Body of pancreas (tissue), 4 donors: ENCODE measurements at regions not wholly inside any gene's neighbourhood (a gene's known extent, or its start where the extent isn't known, plus 50 kb on each side); places are given as distances from the start of the nearest gene placed in this dataset.

Experiments used
- POLR2A ChIP-seq, 3 donors: fragments of 450-650 bp; IDR thresholded peaks; one replicate each; pipeline ENCODE4 v1.6.1; 2016; ENCODE audit warnings: antibody characterized with exemption in 3 of 3, mild to moderate bottlenecking in 2 of 3
- TF ChIP-seq, protein P1 (sequence below), 7 experiments: fragments of 450-650 bp in 4 of 7; fragments of 200-600 bp in 3 of 7; sonication (generic) in 3 of 7; IDR thresholded peaks; one replicate each; pipeline ENCODE4 v1.5.1; 2016 to 2019; ENCODE audit warnings: antibody characterized with exemption in 7 of 7

DNA sequence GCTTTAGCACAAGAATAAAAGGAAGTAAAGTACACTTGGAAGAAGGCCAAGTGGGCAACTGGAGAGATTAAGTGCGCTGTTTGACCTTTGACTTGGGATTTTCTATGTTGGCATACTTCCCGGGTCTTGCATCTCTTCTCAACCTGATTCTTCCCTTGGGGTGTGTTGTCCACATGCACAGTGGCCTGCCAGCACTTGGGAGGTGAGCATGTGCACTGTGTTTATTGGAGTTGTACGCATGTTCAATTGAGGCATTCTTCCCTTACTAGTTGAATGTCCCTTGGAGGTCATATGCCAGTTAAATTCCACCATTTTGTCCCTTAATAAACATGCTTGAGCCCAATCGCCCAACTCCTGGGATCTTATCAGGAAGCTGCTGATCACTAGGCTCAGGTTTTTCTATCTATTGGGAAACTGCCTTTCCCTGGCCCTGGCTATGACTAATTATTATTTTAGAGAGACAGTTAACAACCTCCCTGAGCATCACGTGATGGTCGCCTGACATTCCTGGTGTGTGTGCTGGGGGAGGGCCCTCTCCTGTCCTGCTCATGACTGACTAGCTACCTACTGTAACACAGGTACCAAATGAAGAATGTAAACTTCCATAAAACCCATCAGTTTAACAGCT, 62.5 kb upstream of the RAPGEF4 start:
- TF ChIP-seq, protein P1, sequence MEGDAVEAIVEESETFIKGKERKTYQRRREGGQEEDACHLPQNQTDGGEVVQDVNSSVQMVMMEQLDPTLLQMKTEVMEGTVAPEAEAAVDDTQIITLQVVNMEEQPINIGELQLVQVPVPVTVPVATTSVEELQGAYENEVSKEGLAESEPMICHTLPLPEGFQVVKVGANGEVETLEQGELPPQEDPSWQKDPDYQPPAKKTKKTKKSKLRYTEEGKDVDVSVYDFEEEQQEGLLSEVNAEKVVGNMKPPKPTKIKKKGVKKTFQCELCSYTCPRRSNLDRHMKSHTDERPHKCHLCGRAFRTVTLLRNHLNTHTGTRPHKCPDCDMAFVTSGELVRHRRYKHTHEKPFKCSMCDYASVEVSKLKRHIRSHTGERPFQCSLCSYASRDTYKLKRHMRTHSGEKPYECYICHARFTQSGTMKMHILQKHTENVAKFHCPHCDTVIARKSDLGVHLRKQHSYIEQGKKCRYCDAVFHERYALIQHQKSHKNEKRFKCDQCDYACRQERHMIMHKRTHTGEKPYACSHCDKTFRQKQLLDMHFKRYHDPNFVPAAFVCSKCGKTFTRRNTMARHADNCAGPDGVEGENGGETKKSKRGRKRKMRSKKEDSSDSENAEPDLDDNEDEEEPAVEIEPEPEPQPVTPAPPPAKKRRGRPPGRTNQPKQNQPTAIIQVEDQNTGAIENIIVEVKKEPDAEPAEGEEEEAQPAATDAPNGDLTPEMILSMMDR (IDR thresholded peaks at IDR 0.05): no peak
- TF ChIP-seq POLR2A (IDR thresholded peaks at IDR 0.05): no peak
